Stimulated activated naive CD4-positive, alpha-beta T cell (primary cell): ENCODE measurements at regions not wholly inside any gene's neighbourhood (a gene's known extent, or its start where the extent isn't known, plus 50 kb on each side); places are given as distances from the start of the nearest gene placed in this dataset.
"Not testable (repeated sequence)": the region's sequence is repeated elsewhere in the genome, so short reads cannot be mapped to it uniquely, and the experiment has no call there.

Source experiments
- DNase-seq, 6 experiments: peaks; one replicate each; lab custom pipeline; 2025; lab: John Stamatoyannopoulos, UW

GRCh38 chr11:92436034-92436920 lies 211.7 kb downstream of the FAT3 start:
- DNase-seq = no peak

GRCh38 chr11:92439133-92439532 lies 214.5 kb downstream of the FAT3 start:
- DNase-seq = no peak

- DNase-seq = no peak
Measured at GRCh38 chr11:92440701-92441442, 216.3 kb downstream of the FAT3 start.

- DNase-seq = no peak
Measured at GRCh38 chr11:92441443-92441726, 216.8 kb downstream of the FAT3 start.

GRCh38 chr11:92443199-92443598 lies 218.6 kb downstream of the FAT3 start:
- no peak for DNase-seq

GRCh38 chr11:92447586-92447985 lies 223.0 kb downstream of the FAT3 start:
- no peak for DNase-seq

- no peak for DNase-seq
Measured at GRCh38 chr11:92449222-92449621, 224.6 kb downstream of the FAT3 start.

GRCh38 chr11:92449780-92450179 lies 225.2 kb downstream of the FAT3 start:
- no peak for DNase-seq

- no peak for DNase-seq
Measured at GRCh38 chr11:92451063-92451462, 226.4 kb downstream of the FAT3 start.

- DNase-seq = no peak
Measured at GRCh38 chr11:92453055-92453454, 228.4 kb downstream of the FAT3 start.

GRCh38 chr11:92455210-92455790 lies 230.7 kb downstream of the FAT3 start:
- DNase-seq = no peak

GRCh38 chr11:92457250-92457649 lies 232.6 kb downstream of the FAT3 start:
- no peak for DNase-seq

- DNase-seq = no peak
Measured at GRCh38 chr11:92458486-92458885, 233.9 kb downstream of the FAT3 start.

- DNase-seq = no peak
Measured at GRCh38 chr11:92460213-92460612, 235.6 kb downstream of the FAT3 start.

- no peak for DNase-seq
Measured at GRCh38 chr11:92461447-92461846, 236.8 kb downstream of the FAT3 start.

GRCh38 chr11:92462821-92463220 lies 238.2 kb downstream of the FAT3 start:
- no peak for DNase-seq

- DNase-seq = no peak
Measured at GRCh38 chr11:92464822-92465221, 240.2 kb downstream of the FAT3 start.

GRCh38 chr11:92465410-92465809 lies 240.8 kb downstream of the FAT3 start:
- not testable (repeated sequence) for DNase-seq

- DNase-seq = no peak
Measured at GRCh38 chr11:92473736-92474135, 249.1 kb downstream of the FAT3 start.

GRCh38 chr11:92475316-92475715 lies 250.7 kb downstream of the FAT3 start:
- no peak for DNase-seq

- no peak for DNase-seq
Measured at GRCh38 chr11:92475819-92476218, 251.2 kb downstream of the FAT3 start.

GRCh38 chr11:92477686-92478085 lies 253.1 kb downstream of the FAT3 start:
- DNase-seq = no peak

- DNase-seq = no peak
Measured at GRCh38 chr11:92480499-92480898, 255.9 kb downstream of the FAT3 start.
